Activated CD8-positive, alpha-beta memory T cell treated with anti-CD3 and anti-CD28 coated beads, Interleukin-2, amount 50 U/mL, for 1 hour (primary cell): ENCODE measurements at regions not wholly inside any gene's neighbourhood (a gene's known extent, or its start where the extent isn't known, plus 50 kb on each side); places are given as distances from the start of the nearest gene placed in this dataset.

Experiments
- DNase-seq: peaks from one replicate; pipeline ENCODE4 v3.0.0-alpha.2; 2020; ENCODE audit errors: extremely low read depth

DNA sequence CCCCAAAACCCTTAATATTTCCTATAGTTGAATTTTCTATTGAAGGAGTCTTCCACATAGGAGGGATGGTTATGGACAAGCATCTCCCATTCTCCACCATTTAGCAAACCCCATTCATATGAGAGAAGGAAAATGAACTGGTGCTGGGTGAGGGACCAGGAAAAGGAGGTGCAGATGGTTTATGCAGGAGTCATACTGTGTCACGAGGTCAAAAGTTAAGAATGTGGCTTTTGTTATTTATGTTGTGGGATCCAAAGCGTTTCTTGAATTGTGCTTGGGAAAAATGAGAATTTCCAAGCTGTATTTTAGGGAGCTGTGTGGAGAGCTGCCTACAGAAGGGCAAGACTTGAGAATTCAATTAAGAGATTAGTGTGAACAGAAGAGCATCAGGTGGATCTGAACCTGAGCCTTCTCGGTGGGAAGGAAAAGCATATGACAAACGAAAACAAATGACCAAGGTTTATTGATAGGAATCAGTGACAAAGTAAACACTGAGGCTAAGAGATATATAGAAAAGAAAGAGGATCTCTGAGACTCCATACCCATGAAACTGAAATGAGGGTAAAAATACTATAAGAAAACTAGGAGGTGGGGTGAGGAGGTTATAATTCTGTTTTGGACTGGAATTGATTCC is 473.3 kb upstream of the NR2F2 start:
- no peak for DNase-seq

- no peak for DNase-seq
Measured at GRCh38 chr15:95857758-95858157, 472.7 kb upstream of the NR2F2 start.

DNA sequence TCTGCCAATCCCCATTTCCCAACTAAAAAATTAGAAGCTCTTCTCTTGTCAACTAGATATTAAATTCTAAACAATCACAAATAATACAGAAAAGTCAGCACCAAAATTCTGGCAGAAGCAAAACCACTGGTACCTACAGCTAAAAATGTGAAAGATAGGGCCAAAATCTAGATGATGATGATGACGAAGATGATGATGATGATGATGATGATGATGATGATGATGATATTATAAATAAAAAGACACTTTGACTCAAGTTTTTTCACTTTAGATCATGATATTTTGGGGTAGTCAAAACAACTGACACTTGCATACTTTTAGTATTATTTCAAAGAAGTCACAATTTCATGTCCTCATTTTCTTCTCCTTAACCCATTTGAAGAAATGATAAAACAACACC is 470.1 kb upstream of the NR2F2 start:
- no peak for DNase-seq

- DNase-seq, result no peak
Measured at GRCh38 chr15:95864467-95864886, 466.0 kb upstream of the NR2F2 start.

DNA sequence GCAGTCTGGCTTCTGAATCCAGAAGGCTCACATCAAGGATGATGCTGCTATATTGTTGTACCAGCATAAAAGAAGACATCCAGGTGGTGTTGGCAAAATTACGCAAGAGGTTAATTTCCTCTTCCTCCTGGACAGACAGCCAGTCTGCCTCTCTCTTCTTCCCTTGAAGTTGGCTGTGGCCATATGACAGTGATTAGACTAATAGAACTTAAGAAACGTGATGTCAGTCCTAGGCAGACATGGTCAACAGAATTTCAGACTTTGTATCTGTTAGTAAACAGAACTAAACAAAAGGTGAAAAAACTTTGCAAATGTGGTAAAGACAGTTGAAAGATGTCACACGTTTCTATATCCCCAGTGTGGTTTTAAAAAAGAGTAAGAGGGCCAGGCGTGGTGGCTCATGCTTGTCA is 465.2 kb upstream of the NR2F2 start:
- DNase-seq, result no peak

GRCh38 chr15:95866711-95867440 is 463.6 kb upstream of the NR2F2 start:
- DNase-seq, result no peak

GRCh38 chr15:95868450-95868849 is 462.1 kb upstream of the NR2F2 start:
- no peak for DNase-seq

- DNase-seq, result no peak
Measured at GRCh38 chr15:95868970-95869369, 461.5 kb upstream of the NR2F2 start.

DNA sequence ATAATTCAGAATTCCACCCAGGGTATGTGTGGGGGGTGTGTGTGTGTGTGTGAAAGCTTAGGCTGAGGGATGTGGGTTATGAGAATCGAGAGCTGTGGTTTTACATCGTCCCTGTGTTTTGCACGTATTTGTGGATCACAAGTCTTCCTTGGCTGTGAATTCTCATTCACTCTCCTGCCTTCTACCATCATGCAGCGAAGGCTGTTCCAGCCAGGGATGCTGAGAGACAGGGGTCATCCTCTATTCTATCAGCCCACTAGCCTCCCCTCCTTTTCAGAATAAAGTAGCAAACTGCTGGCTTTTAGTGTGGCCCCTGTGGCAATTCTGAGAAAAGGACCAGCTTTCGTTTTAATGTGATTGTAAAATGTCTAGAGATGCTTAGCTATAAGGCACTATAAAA is 460.6 kb upstream of the NR2F2 start:
- DNase-seq, result no peak

GRCh38 chr15:95872366-95872771 is 458.1 kb upstream of the NR2F2 start:
- no peak for DNase-seq

- no peak for DNase-seq
Measured at GRCh38 chr15:95874637-95875036, 455.9 kb upstream of the NR2F2 start.

DNA sequence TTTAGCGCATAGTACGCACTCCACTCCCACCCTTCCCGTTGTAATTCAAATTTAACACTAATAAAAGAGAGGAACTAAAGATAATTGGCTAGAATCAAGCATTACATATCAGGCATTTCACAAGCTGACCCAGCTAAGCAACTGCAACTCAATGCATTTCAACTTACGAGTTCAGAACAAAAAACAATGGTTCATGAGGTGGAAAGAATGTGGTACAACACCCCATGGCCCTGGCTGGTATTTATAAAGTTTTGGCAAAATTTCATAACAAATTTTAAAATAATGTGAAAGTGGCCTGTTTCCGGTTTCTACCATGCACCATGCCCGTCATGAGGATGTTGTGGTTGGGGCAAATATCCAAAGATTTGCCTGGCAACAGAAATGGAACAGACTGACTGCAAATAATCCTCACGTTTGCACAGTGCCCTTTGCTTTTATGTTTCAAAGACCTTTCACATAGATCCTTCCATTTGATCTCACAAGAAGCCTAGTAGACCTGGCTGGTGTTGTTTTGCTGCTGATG is 455.3 kb upstream of the NR2F2 start:
- no peak for DNase-seq

DNA sequence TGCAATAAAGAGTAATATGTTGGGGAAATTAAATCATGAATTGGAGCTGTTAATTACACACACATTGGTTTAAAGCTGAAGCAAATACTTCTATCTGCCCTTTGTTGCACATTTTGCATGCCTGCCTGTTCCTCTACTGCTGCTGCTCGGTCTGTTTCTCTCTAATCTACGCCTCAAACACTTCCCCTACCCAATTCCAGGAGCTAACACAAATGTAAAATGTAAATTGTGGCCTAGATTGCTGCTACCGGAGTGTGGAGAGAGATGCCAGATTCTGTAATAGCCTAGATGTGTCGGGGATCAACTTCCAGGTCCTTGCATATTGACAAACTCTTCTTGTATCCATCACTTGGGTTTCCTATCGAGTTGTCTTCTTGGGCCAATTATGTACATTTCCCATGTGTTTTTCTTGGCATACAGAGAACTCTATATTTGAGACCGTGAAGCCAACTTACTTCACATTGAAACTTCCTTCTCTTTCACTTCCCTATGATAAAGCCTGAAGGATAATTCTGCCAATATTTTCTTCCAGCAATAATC is 450.4 kb upstream of the NR2F2 start:
- DNase-seq, result no peak

DNA sequence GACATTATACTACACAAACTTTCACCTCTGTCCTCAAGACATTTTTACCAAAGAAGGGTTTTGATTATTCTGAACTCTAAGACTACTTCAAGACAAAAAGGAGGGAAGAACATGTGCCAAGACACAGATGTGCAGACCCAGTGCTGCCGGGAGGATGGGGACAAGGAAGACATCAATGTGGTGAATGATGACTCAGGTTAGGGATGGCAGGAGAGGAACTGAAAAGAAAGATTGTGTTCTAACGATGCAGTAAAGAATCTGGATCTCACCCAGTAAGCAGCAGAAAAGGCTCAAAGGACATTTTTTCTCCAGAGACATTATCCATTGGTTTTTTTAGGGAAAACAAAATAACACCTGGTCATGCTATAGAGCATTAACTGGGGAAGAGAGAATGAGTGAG is 449.9 kb upstream of the NR2F2 start:
- DNase-seq, result no peak

DNA sequence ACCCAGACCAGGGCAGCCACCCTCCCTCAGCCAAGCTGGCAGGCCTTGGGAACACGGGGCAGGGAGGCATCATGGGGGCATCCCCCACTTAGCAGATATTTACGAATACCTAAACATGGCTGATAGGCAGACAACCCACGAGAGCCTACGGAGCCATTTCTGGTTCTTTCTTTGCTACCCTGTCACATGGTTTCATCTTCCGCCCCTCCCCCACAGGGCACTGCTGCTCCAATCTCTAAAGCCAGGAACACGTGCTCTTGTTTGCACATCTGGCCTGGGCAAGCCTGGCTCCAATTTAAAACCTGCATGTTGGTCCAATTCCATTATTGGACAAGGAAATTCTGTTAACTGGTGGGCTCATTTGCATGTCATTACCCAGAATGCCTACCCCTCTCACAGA is 447.4 kb upstream of the NR2F2 start:
- DNase-seq, result no peak

GRCh38 chr15:95884276-95884675 is 446.2 kb upstream of the NR2F2 start:
- no peak for DNase-seq

DNA sequence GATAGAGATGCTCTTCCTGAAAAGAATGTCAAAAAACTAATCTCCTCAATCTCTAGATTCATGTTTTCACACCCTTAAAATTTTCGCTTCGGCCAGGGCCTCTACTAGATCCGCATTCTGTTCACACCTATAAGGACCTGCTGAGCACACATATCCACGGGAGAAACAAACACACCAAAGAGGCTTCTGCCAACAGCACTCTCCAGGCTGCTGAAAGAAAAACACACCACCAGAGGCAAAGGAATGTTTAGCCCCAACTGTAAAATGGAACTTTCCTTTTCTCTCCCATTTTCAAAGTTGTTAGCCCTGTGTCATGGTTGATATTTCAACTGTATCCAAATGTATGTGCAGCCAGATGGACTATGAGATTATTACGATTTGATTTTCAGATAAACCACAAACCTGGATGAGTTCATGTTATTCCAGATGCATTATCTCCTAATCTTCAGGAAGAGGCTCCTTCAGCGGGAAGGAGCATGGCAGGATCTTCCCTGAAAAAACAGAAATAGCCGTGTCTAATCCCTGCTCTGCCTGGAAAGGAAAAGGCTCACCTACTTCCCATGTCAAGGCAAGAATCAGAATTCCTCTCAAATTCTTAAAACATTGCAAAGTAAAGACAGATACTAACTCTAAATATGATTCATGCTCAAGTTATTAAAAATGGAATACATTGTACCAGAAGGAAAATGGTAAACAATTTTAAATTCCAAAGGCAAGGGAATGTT is 442.7 kb upstream of the NR2F2 start:
- no peak for DNase-seq

DNA sequence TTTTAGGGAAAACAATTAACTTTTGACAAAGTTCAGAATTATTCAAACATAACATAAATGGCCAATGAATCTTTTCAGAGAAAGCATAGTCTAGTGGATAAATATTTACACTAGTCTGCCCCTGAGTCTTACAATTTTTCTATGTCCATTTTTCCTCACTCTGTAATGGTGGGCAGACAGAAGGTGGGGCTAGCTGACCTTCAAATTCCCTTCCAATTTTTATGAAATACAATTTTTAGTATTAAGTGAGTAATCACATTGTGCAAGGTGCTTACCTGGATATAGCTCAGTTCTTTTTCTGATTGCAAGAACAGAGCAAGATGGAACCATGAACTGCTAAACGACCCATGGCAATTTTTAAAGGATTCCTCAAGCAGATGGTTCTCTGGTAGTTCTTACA is 441.7 kb upstream of the NR2F2 start:
- DNase-seq, result no peak

DNA sequence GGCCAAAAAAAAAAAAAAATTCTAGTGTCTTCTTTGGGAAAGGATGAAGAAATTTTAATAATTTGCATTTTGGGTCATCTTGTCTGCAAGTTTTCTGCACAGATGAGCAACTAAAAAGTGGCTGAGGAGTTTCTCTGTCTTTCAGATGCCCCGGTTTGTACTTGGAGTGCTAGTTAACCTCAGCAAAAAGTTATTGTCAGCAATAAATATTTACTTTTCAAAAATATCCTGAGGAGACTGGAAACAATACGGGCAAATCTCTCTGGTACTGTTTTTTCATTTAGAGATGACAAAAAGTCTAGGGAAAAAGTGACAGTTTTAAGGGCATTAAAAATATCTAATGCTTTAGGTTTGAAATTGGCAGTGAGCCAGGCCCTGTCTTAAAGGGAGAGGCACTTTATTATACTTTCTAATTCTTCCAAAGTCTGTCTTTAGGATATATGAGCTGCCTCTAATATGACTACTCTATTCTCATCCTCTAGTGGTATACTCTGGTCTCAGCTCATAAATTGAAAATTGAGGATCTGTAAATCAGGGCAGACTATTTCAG is 436.0 kb upstream of the NR2F2 start:
- DNase-seq, result no peak

- no peak for DNase-seq
Measured at GRCh38 chr15:95895508-95895907, 435.0 kb upstream of the NR2F2 start.

GRCh38 chr15:95897651-95898050 is 432.8 kb upstream of the NR2F2 start:
- DNase-seq, result no peak

DNA sequence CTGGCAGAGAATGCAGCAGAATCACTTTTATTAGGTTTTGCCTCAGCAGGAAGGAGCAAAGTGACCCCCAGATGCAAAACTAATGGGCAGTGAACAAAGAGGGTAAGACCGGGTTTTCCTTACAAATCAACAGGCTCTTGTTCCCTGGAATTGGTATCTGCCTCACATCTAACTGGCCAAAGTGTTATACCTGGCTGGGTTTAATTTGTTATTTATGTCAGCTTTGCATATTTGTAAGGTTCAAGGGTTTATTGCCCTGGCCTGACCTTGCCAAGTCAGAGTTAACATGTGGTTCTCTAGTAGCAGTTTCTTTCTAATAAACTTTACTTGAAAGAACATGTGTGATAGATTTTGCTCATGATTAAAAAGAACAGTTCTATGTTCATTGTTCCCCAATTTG is 431.7 kb upstream of the NR2F2 start:
- DNase-seq, result no peak
